GM23338 (cell line): ENCODE measurements at regions not wholly inside any gene's neighbourhood (a gene's known extent, or its start where the extent isn't known, plus 50 kb on each side); places are given as distances from the start of the nearest gene placed in this dataset.

Experiments
- ATAC-seq: fragments of 200-7000 bp; cut with Tn5 transposase; 3 replicates; pipeline ENCODE4 v1.9.1; 2020
- DNase-seq: peaks from one replicate; pipeline ENCODE4 v3.0.0-alpha.2; 2015; ENCODE audit warnings: low spot score
- H2AFZ ChIP-seq: fragments of 200-600 bp; sonication (generic); 2 replicates; pipeline ENCODE4 v1.8.0; 2016; ENCODE audit warnings: antibody characterized with exemption, mild to moderate bottlenecking, moderate library complexity
- H3F3A ChIP-seq: fragments of 200-600 bp; sonication (generic); replicated peaks from 2 replicates; pipeline ENCODE4 v1.8.0; 2017; ENCODE audit warnings: antibody characterized with exemption, mixed run types, low read depth
- H3K27ac ChIP-seq: fragments of 200-600 bp; sonication (generic); 2 replicates; pipeline ENCODE4 v1.6.1; 2016; ENCODE audit warnings: low read depth
- H3K27me3 ChIP-seq: fragments of 200-600 bp; sonication (generic); 2 replicates; pipeline ENCODE4 v1.8.0; 2016; ENCODE audit warnings: mild to moderate bottlenecking, mixed run types, moderate library complexity; ENCODE audit not compliant: insufficient read depth
- H3K36me3 ChIP-seq: fragments of 200-600 bp; sonication (generic); 2 replicates; pipeline ENCODE4 v1.8.0; 2016; ENCODE audit warnings: mild to moderate bottlenecking; ENCODE audit not compliant: insufficient read depth
- H3K4me1 ChIP-seq: fragments of 200-600 bp; sonication (generic); 2 replicates; pipeline ENCODE4 v1.8.0; 2016; ENCODE audit warnings: mild to moderate bottlenecking, moderate library complexity; ENCODE audit not compliant: insufficient read depth
- H3K4me2 ChIP-seq: fragments of 200-600 bp; sonication (generic); 2 replicates; pipeline ENCODE4 v1.7.1; 2017; ENCODE audit warnings: mixed run types
- H3K4me3 ChIP-seq: fragments of 200-600 bp; sonication (generic); 2 replicates; pipeline ENCODE4 v1.6.1; 2016; ENCODE audit warnings: mixed run types
- H3K79me2 ChIP-seq: fragments of 200-600 bp; sonication (generic); replicated peaks from 2 replicates; pipeline ENCODE4 v1.8.0; 2017; ENCODE audit warnings: mild to moderate bottlenecking; ENCODE audit not compliant: insufficient read depth
- H3K9me2 ChIP-seq: fragments of 200-600 bp; sonication (generic); 2 replicates; pipeline ENCODE4 v1.8.0; 2017; ENCODE audit not compliant: insufficient read depth
- H4K20me1 ChIP-seq: fragments of 200-600 bp; sonication (generic); replicated peaks from 2 replicates; pipeline ENCODE4 v1.8.0; 2017; ENCODE audit warnings: mild to moderate bottlenecking; ENCODE audit not compliant: insufficient read depth
- H3K27ac Mint-ChIP-seq: 2 replicates; pipeline ENCODE4 v1.8.0; 2020; ENCODE audit warnings: inconsistent platforms, mild to moderate bottlenecking, moderate library complexity, mixed read lengths
- H3K27me3 Mint-ChIP-seq: 3 replicates; pipeline ENCODE4 v1.8.0; 2022; ENCODE audit warnings: low read depth, mild to moderate bottlenecking, moderate library complexity, mixed read lengths, inconsistent platforms; ENCODE audit not compliant: insufficient read depth, poor library complexity
- H3K36me3 Mint-ChIP-seq: 3 replicates; pipeline ENCODE4 v1.8.0; 2021; ENCODE audit warnings: low read depth, mild to moderate bottlenecking, inconsistent platforms, moderate library complexity, mixed read lengths
- H3K4me1 Mint-ChIP-seq: 3 replicates; pipeline ENCODE4 v1.8.0; 2020; ENCODE audit warnings: mild to moderate bottlenecking, inconsistent platforms, mixed read lengths
- H3K4me3 Mint-ChIP-seq: 3 replicates; pipeline ENCODE4 v1.8.0; 2021; ENCODE audit warnings: moderate library complexity, mild to moderate bottlenecking, inconsistent platforms, mixed read lengths
- H3K9me3 Mint-ChIP-seq: 3 replicates; pipeline ENCODE4 v1.8.0; 2020; ENCODE audit warnings: moderate library complexity, mild to moderate bottlenecking, inconsistent platforms, mixed read lengths
- EZH2 ChIP-seq: fragments of 200-600 bp; sonication (generic); IDR thresholded peaks from one replicate; pipeline ENCODE4 v1.8.0; 2017; ENCODE audit warnings: antibody characterized with exemption, mild to moderate bottlenecking, low read depth; ENCODE audit not compliant: unreplicated experiment
- EZH2phosphoT487 ChIP-seq: fragments of 200-600 bp; sonication (generic); IDR thresholded peaks from one replicate; pipeline ENCODE4 v1.8.1; 2018; ENCODE audit warnings: antibody characterized with exemption; ENCODE audit not compliant: unreplicated experiment
- JUNB ChIP-seq: IDR thresholded peaks from one replicate; pipeline ENCODE4 v1.6.1; 2016; ENCODE audit warnings: antibody characterized with exemption; ENCODE audit not compliant: unreplicated experiment
- NANOG ChIP-seq: IDR thresholded peaks from 2 replicates; pipeline ENCODE4 v1.6.1; 2016; ENCODE audit warnings: antibody characterized with exemption, borderline replicate concordance
- POLR2AphosphoS5 ChIP-seq: IDR thresholded peaks from 2 replicates; pipeline ENCODE4 v1.6.1; 2016; ENCODE audit warnings: antibody characterized with exemption, low read depth
- STAT1 ChIP-seq: IDR thresholded peaks from one replicate; pipeline ENCODE4 v1.6.1; 2016; ENCODE audit warnings: antibody characterized with exemption; ENCODE audit not compliant: unreplicated experiment
- ZNF114 ChIP-seq: fragments of 250-450 bp; sonication (Bioruptor Pico); IDR thresholded peaks from 2 replicates; pipeline ENCODE4 v1.5.0; 2020; ENCODE audit warnings: mild to moderate bottlenecking, moderate library complexity
- ZNF331 ChIP-seq: fragments of 250-450 bp; sonication (Bioruptor Pico); IDR thresholded peaks from 2 replicates; pipeline ENCODE4 v1.5.0; 2020; ENCODE audit warnings: low read depth, mild to moderate bottlenecking, moderate library complexity
- TF ChIP-seq, protein P1 (sequence below), 2 experiments: fragments of 200-600 bp in 1 of 2; sonication (generic) in 1 of 2; conservative IDR thresholded peaks; 2 replicates each; pipeline versions ENCODE4 v1.5.1 to v1.6.1; 2016 to 2017; ENCODE audit warnings: antibody characterized with exemption in 2 of 2, low read depth in 2 of 2, mild to moderate bottlenecking in 2 of 2, moderate library complexity in 1 of 2
- TF ChIP-seq, protein P2 (sequence below): IDR thresholded peaks from 2 replicates; pipeline ENCODE4 v1.6.1; 2016; ENCODE audit warnings: antibody characterized with exemption

DNA sequence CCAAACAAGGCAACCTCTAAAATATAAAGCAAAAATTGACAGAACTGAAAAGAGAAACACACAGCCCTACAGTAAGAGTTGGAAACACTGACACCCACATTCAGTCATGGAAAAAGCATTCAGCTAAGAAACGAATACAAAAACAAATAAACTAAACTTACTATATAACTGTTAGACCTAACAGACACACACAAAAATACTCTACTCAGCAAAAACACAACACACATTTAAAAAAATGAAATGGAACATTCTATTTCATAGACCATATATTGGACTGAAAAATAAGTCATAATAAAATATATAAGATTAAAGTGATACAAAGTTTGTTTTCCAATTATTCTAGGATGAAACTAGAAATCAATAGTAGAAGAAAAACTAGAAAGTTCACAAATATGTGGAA lies 488.8 kb upstream of the POU3F4 start (continued):
- no peak for TF ChIP-seq ZNF114 (CRISPR knock-in tag)
- TF ChIP-seq, protein P1, sequence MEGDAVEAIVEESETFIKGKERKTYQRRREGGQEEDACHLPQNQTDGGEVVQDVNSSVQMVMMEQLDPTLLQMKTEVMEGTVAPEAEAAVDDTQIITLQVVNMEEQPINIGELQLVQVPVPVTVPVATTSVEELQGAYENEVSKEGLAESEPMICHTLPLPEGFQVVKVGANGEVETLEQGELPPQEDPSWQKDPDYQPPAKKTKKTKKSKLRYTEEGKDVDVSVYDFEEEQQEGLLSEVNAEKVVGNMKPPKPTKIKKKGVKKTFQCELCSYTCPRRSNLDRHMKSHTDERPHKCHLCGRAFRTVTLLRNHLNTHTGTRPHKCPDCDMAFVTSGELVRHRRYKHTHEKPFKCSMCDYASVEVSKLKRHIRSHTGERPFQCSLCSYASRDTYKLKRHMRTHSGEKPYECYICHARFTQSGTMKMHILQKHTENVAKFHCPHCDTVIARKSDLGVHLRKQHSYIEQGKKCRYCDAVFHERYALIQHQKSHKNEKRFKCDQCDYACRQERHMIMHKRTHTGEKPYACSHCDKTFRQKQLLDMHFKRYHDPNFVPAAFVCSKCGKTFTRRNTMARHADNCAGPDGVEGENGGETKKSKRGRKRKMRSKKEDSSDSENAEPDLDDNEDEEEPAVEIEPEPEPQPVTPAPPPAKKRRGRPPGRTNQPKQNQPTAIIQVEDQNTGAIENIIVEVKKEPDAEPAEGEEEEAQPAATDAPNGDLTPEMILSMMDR (conservative IDR thresholded peaks at IDR 0.05; ENCODE audit: low read depth in 2 of 2) = no peak
- no peak for TF ChIP-seq NANOG

GRCh38 chrX:83022020-83022419 lies 486.1 kb upstream of the POU3F4 start:
- no peaks in the 10 kb centered on the region for H3K4me1 ChIP-seq
- H3K36me3 ChIP-seq = no peaks in the 10 kb centered on the region
- H3K9me2 ChIP-seq = no peaks in the 10 kb centered on the region
- no peak overlapping the region for H2AFZ ChIP-seq
- no peak overlapping the region for H3K4me2 ChIP-seq
- H3K27ac Mint-ChIP-seq = no peak overlapping the region
- no peaks in the 10 kb centered on the region for H3K36me3 Mint-ChIP-seq
- no peaks in the 10 kb centered on the region for H3K79me2 ChIP-seq
- no peak for TF ChIP-seq STAT1
- TF ChIP-seq POLR2AphosphoS5 = no peak
- TF ChIP-seq ZNF114 (CRISPR knock-in tag) = no peak
- no peak for TF ChIP-seq JUNB
- TF ChIP-seq, protein P2, sequence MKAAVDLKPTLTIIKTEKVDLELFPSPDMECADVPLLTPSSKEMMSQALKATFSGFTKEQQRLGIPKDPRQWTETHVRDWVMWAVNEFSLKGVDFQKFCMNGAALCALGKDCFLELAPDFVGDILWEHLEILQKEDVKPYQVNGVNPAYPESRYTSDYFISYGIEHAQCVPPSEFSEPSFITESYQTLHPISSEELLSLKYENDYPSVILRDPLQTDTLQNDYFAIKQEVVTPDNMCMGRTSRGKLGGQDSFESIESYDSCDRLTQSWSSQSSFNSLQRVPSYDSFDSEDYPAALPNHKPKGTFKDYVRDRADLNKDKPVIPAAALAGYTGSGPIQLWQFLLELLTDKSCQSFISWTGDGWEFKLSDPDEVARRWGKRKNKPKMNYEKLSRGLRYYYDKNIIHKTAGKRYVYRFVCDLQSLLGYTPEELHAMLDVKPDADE = no peak
- no peak for TF ChIP-seq EZH2
- no peak for TF ChIP-seq ZNF331 (CRISPR knock-in tag)
- no peak for TF ChIP-seq EZH2phosphoT487
- H3K27ac ChIP-seq = no peak overlapping the region
- no peaks in the 10 kb centered on the region for H3K4me1 Mint-ChIP-seq
- peaks cover 10% of the 10 kb centered on the region for H3K9me3 Mint-ChIP-seq
- H3K4me3 Mint-ChIP-seq = no peak overlapping the region
- DNase-seq = no peak
- no peaks in the 10 kb centered on the region for H3F3A ChIP-seq
- ATAC-seq = no peak
- H3K27me3 Mint-ChIP-seq = no peaks in the 10 kb centered on the region
- no peak overlapping the region for H3K4me3 ChIP-seq
- no peaks in the 10 kb centered on the region for H4K20me1 ChIP-seq
- H3K27me3 ChIP-seq = no peaks in the 10 kb centered on the region
